H1 (cell line): ENCODE measurements at regions not wholly inside any gene's neighbourhood (a gene's known extent, or its start where the extent isn't known, plus 50 kb on each side); places are given as distances from the start of the nearest gene placed in this dataset.

Source experiments
- CTCF ChIA-PET: fragments of 300-600 bp; sonication (Branson Sonifier 250); formaldehyde crosslinking; loops from one replicate; lab custom pipeline; 2021; ENCODE audit not compliant: partially characterized antibody; lab: Charles Lee
- POLR2A ChIA-PET: fragments of 300-600 bp; sonication (Branson Sonifier 250); formaldehyde crosslinking; loops from one replicate; lab custom pipeline; 2021; ENCODE audit warnings: inconsistent platforms; ENCODE audit not compliant: partially characterized antibody; lab: Charles Lee
- DNase-seq, 2 experiments: peaks; one replicate each; pipeline versions ENCODE4 v3.0.0 to v3.0.0-alpha.2; 2010 to 2022; ENCODE audit warnings: low spot score in 2 of 2, low read depth in 1 of 2, mixed read lengths in 1 of 2
- FAIRE-seq: peaks from 2 replicates; lab custom pipeline; 2011; peaks lifted over from hg19 to GRCh38; lab: Jason Lieb, UNC
- H2AFZ ChIP-seq: 2 replicates; pipeline ENCODE4 v1.8.1; 2012; ENCODE audit warnings: low read length, inconsistent platforms
- H2AK5ac ChIP-seq: 2 replicates; pipeline ENCODE4 v1.6.1; 2013; ENCODE audit warnings: low read depth, low read length
- H2BK120ac ChIP-seq: replicated peaks from 2 replicates; pipeline ENCODE3; 2013; ENCODE audit warnings: low read depth, low read length, inconsistent platforms
- H2BK12ac ChIP-seq: 2 replicates; pipeline ENCODE4 v1.6.1; 2013; ENCODE audit warnings: low read depth, low read length
- H2BK15ac ChIP-seq: 2 replicates; pipeline ENCODE4 v1.6.1; 2013; ENCODE audit warnings: low read length
- H2BK20ac ChIP-seq: 2 replicates; pipeline ENCODE4 v1.6.1; 2013; ENCODE audit warnings: low read length
- H2BK5ac ChIP-seq: 2 replicates; pipeline ENCODE4 v1.6.1; 2013; ENCODE audit warnings: low read depth, low read length
- H3K14ac ChIP-seq: 2 replicates; pipeline ENCODE4 v1.6.1; 2013; ENCODE audit warnings: inconsistent platforms; ENCODE audit not compliant: insufficient read length
- H3K18ac ChIP-seq: 2 replicates; pipeline ENCODE4 v1.6.1; 2013; ENCODE audit warnings: low read length; ENCODE audit errors: extremely low read depth
- H3K23ac ChIP-seq: 2 replicates; pipeline ENCODE4 v1.6.1; 2013; ENCODE audit warnings: inconsistent platforms; ENCODE audit not compliant: insufficient read length
- H3K23me2 ChIP-seq: 2 replicates; pipeline ENCODE4 v1.6.1; 2013; ENCODE audit warnings: low read depth, low read length
- H3K27ac ChIP-seq: 2 replicates; pipeline ENCODE4 v1.6.1; 2011; ENCODE audit warnings: low read depth, low read length, inconsistent platforms
- H3K27me3 ChIP-seq, 4 experiments: replicated peaks in 1 of 4; 1 replicate in 1 of 4; 2 replicates in 3 of 4; pipeline versions ENCODE4 v1.6.1 to v1.8.1; 2011 to 2013; ENCODE audit warnings: low read length in 3 of 4, mild to moderate bottlenecking in 3 of 4, inconsistent platforms in 2 of 4, mixed read lengths in 2 of 4, moderate library complexity in 1 of 4; ENCODE audit not compliant: control insufficient read depth in 3 of 4, insufficient read depth in 3 of 4; ENCODE audit errors: extremely low read depth in 1 of 4
- H3K36me3 ChIP-seq, 4 experiments: 2 replicates each; pipeline versions ENCODE4 v1.6.1 to v1.8.1; 2011 to 2013; ENCODE audit warnings: mild to moderate bottlenecking in 4 of 4, low read length in 3 of 4, moderate library complexity in 2 of 4, control low read depth in 1 of 4, inconsistent platforms in 1 of 4; ENCODE audit not compliant: insufficient read depth in 4 of 4, control insufficient read depth in 2 of 4
- H3K4ac ChIP-seq: replicated peaks from 2 replicates; pipeline ENCODE3; 2013; ENCODE audit warnings: low read length, low read depth, mixed read lengths, inconsistent platforms; ENCODE audit not compliant: insufficient read length
- H3K4me1 ChIP-seq, 4 experiments: replicated peaks in 1 of 4; 1 replicate in 1 of 4; 2 replicates in 3 of 4; pipeline versions ENCODE4 v1.6.1 to v1.8.1; 2011 to 2013; ENCODE audit warnings: low read length in 3 of 4, inconsistent platforms in 2 of 4, mixed read lengths in 1 of 4; ENCODE audit not compliant: insufficient read depth in 4 of 4, control insufficient read depth in 3 of 4
- H3K4me2 ChIP-seq, 2 experiments: 2 replicates each; pipeline versions ENCODE4 v1.6.1 to v1.8.1; 2011 to 2013; ENCODE audit warnings: low read depth in 2 of 2, low read length in 2 of 2, control low read depth in 1 of 2, inconsistent platforms in 1 of 2, mild to moderate bottlenecking in 1 of 2; ENCODE audit not compliant: insufficient read depth in 1 of 2
- H3K4me3 ChIP-seq, 4 experiments: fragments of 200-600, 300-600 bp in 1 of 4; sonication (generic), shearing (Covaris generic), sonication (Bioruptor Twin) in 1 of 4; 2 replicates each; pipeline versions ENCODE4 v1.5.1 to v1.8.1; 2011 to 2016; ENCODE audit warnings: low read length in 4 of 4, low read depth in 3 of 4, control low read depth in 2 of 4, inconsistent platforms in 2 of 4, mild to moderate bottlenecking in 2 of 4, mixed read lengths in 1 of 4, moderate library complexity in 1 of 4; ENCODE audit not compliant: insufficient read depth in 2 of 4; ENCODE audit errors: extremely low read depth in 1 of 4
- H3K56ac ChIP-seq: replicated peaks from 2 replicates; pipeline ENCODE3; 2013; ENCODE audit warnings: low read depth, mild to moderate bottlenecking, mixed read lengths, low read length, inconsistent platforms; ENCODE audit not compliant: insufficient read length
- H3K79me1 ChIP-seq: 2 replicates; pipeline ENCODE4 v1.6.1; 2013; ENCODE audit warnings: low read depth, low read length, control low read depth
- H3K79me2 ChIP-seq, 2 experiments: 2 replicates each; pipeline versions ENCODE4 v1.6.1 to v1.8.1; 2012 to 2013; ENCODE audit warnings: low read length in 2 of 2, mild to moderate bottlenecking in 2 of 2, inconsistent platforms in 1 of 2; ENCODE audit not compliant: insufficient read depth in 2 of 2, control insufficient read depth in 1 of 2
- H3K9ac ChIP-seq, 4 experiments: replicated peaks in 1 of 4; 1 replicate in 1 of 4; 2 replicates in 3 of 4; pipeline versions ENCODE4 v1.6.1 to v1.8.1; 2011 to 2013; ENCODE audit warnings: low read depth in 3 of 4, low read length in 3 of 4, control low read depth in 2 of 4, mild to moderate bottlenecking in 2 of 4, moderate library complexity in 2 of 4, inconsistent platforms in 1 of 4; ENCODE audit errors: extremely low read depth in 1 of 4
- H3K9me3 ChIP-seq, 2 experiments: 2 replicates each; pipeline versions ENCODE4 v1.6.1 to v1.8.1; 2012 to 2013; ENCODE audit warnings: mild to moderate bottlenecking in 2 of 2, moderate library complexity in 2 of 2, control low read depth in 1 of 2, inconsistent platforms in 1 of 2, low read depth in 1 of 2, low read length in 1 of 2, mixed read lengths in 1 of 2; ENCODE audit not compliant: insufficient read depth in 2 of 2
- H4K20me1 ChIP-seq, 2 experiments: replicated peaks in 1 of 2; 2 replicates each; pipeline versions ENCODE3 to v1.8.1; 2011 to 2013; ENCODE audit warnings: inconsistent platforms in 2 of 2, low read length in 2 of 2, mild to moderate bottlenecking in 1 of 2; ENCODE audit not compliant: insufficient read depth in 2 of 2, control insufficient read depth in 1 of 2
- H4K5ac ChIP-seq: 2 replicates; pipeline ENCODE4 v1.6.1; 2013; ENCODE audit warnings: low read length, low read depth, mixed read lengths, inconsistent platforms; ENCODE audit not compliant: insufficient read length
- H4K8ac ChIP-seq: 2 replicates; pipeline ENCODE4 v1.8.0; 2013; ENCODE audit warnings: mild to moderate bottlenecking, moderate library complexity, low read length, inconsistent platforms; ENCODE audit not compliant: insufficient read depth; ENCODE audit errors: extremely low read depth
- H4K91ac ChIP-seq: replicated peaks from 2 replicates; pipeline ENCODE3; 2013; ENCODE audit warnings: low read length, mixed read lengths, inconsistent platforms; ENCODE audit not compliant: insufficient read length
- CBX8 ChIP-seq: fragments of 300-800, 300-1000 bp; sonication (generic); IDR thresholded peaks from 2 replicates; pipeline ENCODE4 v1.7.1; 2016; ENCODE audit warnings: low read depth, low read length, borderline replicate concordance
- EZH2 ChIP-seq: fragments of 200-600 bp; sonication (generic); IDR thresholded peaks from 2 replicates; pipeline ENCODE4 v1.7.1; 2012; ENCODE audit warnings: low read depth, mild to moderate bottlenecking, moderate library complexity, low read length, inconsistent platforms; ENCODE audit not compliant: severe bottlenecking
- POU5F1 ChIP-seq: IDR thresholded peaks from 2 replicates; pipeline ENCODE4 v1.6.1; 2011; ENCODE audit warnings: low read depth, mild to moderate bottlenecking, low read length, moderate library complexity
- SP2 ChIP-seq: IDR thresholded peaks from 2 replicates; pipeline ENCODE4 v1.6.1; 2012; ENCODE audit warnings: mild to moderate bottlenecking, low read length, inconsistent platforms
- WGBS, 2 experiments: shearing (Covaris generic) in 1 of 2; methylation state at CpG; one replicate each; pipeline versions ENCODE4 v1.1.6 to v1.1.7; 2013 to 2015; ENCODE audit warnings: low lambda C conversion rate in 2 of 2, mixed read lengths in 2 of 2, inconsistent platforms in 1 of 2, low coverage in 1 of 2, missing lambda C conversion rate in 1 of 2; ENCODE audit not compliant: insufficient replicate concordance in 2 of 2, insufficient coverage in 1 of 2, insufficient read length in 1 of 2; ENCODE audit errors: extremely low coverage in 1 of 2, missing lambda C conversion rate in 1 of 2; 5-methylcytosine and 5-hydroxymethylcytosine counted together

DNA sequence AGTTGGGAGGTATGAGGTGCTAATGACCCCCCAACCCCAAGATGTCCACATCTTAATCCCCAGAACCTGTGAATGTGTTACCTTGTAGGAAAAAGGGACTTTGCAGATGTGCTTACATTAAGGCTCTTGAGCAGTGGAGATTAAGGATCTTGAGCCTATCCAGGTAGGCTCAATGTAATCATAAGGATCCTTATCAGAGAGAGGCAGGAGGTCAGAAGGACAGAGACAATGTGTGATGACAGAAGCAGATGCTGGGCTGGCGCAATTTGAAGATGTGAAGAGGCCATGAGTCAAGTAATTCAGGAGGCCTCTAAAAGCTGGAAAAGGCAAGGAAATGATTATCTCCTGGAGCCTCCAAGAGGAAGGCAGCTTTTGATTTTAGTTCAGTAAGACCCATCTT lies 90.4 kb upstream of the MAX start:
- Histone ChIP-seq H2BK12ac (no peak overlapping the region), H2BK5ac (no peak overlapping the region), H3K18ac (no peak overlapping the region), H3K23me2 (no peaks in the 10 kb centered on the region), H4K5ac (no peak overlapping the region), H2BK20ac (0 out of 2 replicates have a peak overlapping the region, but pooled peaks have one; percentile 48), H3K9me3 (no peaks in the 10 kb centered on the region), H2AK5ac (no peak overlapping the region), H3K9ac (no peak overlapping the region), H4K20me1 (no peaks in the 10 kb centered on the region), H3K4me2 (no peak overlapping the region), H3K4me1 (peaks cover 0 to 3% (median 1%) of the 10 kb centered on the region in 4 experiments; a peak in 4 of 7 replicates), H2BK120ac (no peak overlapping the region), H3K79me2 (no peaks in the 10 kb centered on the region), H3K14ac (no peak overlapping the region), H3K56ac (no peak overlapping the region), H3K4ac (no peak overlapping the region), H3K27me3 (no peaks in the 10 kb centered on the region), H3K23ac (no peak overlapping the region), H3K79me1 (no peaks in the 10 kb centered on the region), H3K36me3 (no peaks in the 10 kb centered on the region), H3K4me3 (no peak overlapping the region), H3K27ac (no peak overlapping the region), H2AFZ (no peak overlapping the region), H4K91ac (no peak overlapping the region)
- DNase-seq (no peak), FAIRE-seq (no peak)
- POLR2A ChIA-PET = no interaction called here
- 0% methylated on average over 1 of the region's 1 CpG; no CpG with 5 or more reads in 1 of the 2 experiments for WGBS, 2 experiments
- CTCF ChIA-PET = no interaction called here
- TF ChIP-seq POU5F1 (no peak), CBX8 (no peak), SP2 (no peak), EZH2 (no peak)
- TF ChIP-seq, all 59 proteins: peak for 0
- Histone ChIP-seq H4K8ac (no peak overlapping the region), H2BK15ac (no peak overlapping the region)
